Epithelial cell of esophagus (primary cell): ENCODE measurements at regions not wholly inside any gene's neighbourhood (a gene's known extent, or its start where the extent isn't known, plus 50 kb on each side); places are given as distances from the start of the nearest gene placed in this dataset.

Experiments used
- DNase-seq: peaks from one replicate; pipeline ENCODE4 v3.0.0; 2010; ENCODE audit warnings: low read depth
- H3K4me3 ChIP-seq: 2 replicates; pipeline ENCODE4 v1.5.1; 2011; ENCODE audit warnings: mild to moderate bottlenecking, low read length, control low read depth
- CTCF ChIP-seq: IDR thresholded peaks from 2 replicates; pipeline ENCODE4 v1.5.1; 2011; ENCODE audit warnings: low read depth, mild to moderate bottlenecking, low read length, control low read depth, inconsistent platforms; ENCODE audit not compliant: insufficient read depth; ENCODE audit errors: missing control alignments

GRCh38 chr1:18535391-18536210, 54.9 kb downstream of the KLHDC7A start:
- TF ChIP-seq CTCF, result no peak
- DNase-seq, result no peak
- no peak overlapping the region for H3K4me3 ChIP-seq

- no peak overlapping the region for H3K4me3 ChIP-seq
- no peak for DNase-seq
- no peak for TF ChIP-seq CTCF
Measured at GRCh38 chr1:18536356-18536755, 55.6 kb downstream of the KLHDC7A start.

GRCh38 chr1:18536915-18537314, 56.2 kb downstream of the KLHDC7A start:
- H3K4me3 ChIP-seq, result no peak overlapping the region
- no peak for DNase-seq
- TF ChIP-seq CTCF, result no peak

GRCh38 chr1:18537386-18538306, 56.9 kb downstream of the KLHDC7A start:
- TF ChIP-seq CTCF, result no peak
- no peak overlapping the region for H3K4me3 ChIP-seq
- DNase-seq, result no peak

- TF ChIP-seq CTCF, result no peak
- no peak for DNase-seq
- no peak overlapping the region for H3K4me3 ChIP-seq
Measured at GRCh38 chr1:18539171-18539570, 58.4 kb downstream of the KLHDC7A start.

- DNase-seq, result no peak
- no peak for TF ChIP-seq CTCF
- no peak overlapping the region for H3K4me3 ChIP-seq
Measured at GRCh38 chr1:18540136-18540765, 59.5 kb downstream of the KLHDC7A start.
